A549 (cell line): ENCODE measurements at regions not wholly inside any gene's neighbourhood (a gene's known extent, or its start where the extent isn't known, plus 50 kb on each side); places are given as distances from the start of the nearest gene placed in this dataset.
"Not testable (repeated sequence)": the region's sequence is repeated elsewhere in the genome, so short reads cannot be mapped to it uniquely, and the experiment has no call there.

Experiments used
- ATAC-seq, 2 experiments: fragments of 200-7000 bp in 1 of 2; fragments of >200 bp in 1 of 2; cut with Nextera tagmentation in 1 of 2; cut with Tn5 transposase in 1 of 2; 3 replicates each; pipeline versions ENCODE4 v1.8.0 to v1.9.1; 2018 to 2020; ENCODE audit warnings: mild to moderate bottlenecking in 1 of 2, moderate library complexity in 1 of 2
- CTCF ChIA-PET: fragments of 300-600 bp; sonication (Branson Sonifier 250); formaldehyde crosslinking; extraction: SDS; loops from one replicate; lab custom pipeline; 2021; ENCODE audit warnings: antibody characterized with exemption, inconsistent platforms; lab: Yijun Ruan, JAX
- POLR2A ChIA-PET: fragments of 350-600 bp; formaldehyde crosslinking; extraction: SDS; loops from one replicate; lab custom pipeline; 2021; ENCODE audit warnings: antibody characterized with exemption, inconsistent platforms; lab: Yijun Ruan, JAX
- DNase-seq, 2 experiments: peaks; one replicate each; pipeline versions ENCODE4 v3.0.0 to v3.0.0-alpha.2; 2011 to 2016; ENCODE audit warnings: low read depth in 1 of 2, low spot score in 1 of 2
- FAIRE-seq: peaks from 2 replicates; lab custom pipeline; 2011; peaks lifted over from hg19 to GRCh38; lab: Jason Lieb, UNC
- H3K27ac ChIP-seq, 2 experiments: fragments of >200 bp; sonication (Bioruptor Twin); formaldehyde crosslinking; 3 replicates each; pipeline ENCODE4 v1.5.1; 2016 to 2017
- H3K4me1 ChIP-seq: fragments of >200 bp; sonication (Bioruptor Twin); formaldehyde crosslinking; 3 replicates; pipeline ENCODE4 v1.6.1; 2016
- H3K4me2 ChIP-seq: fragments of >200 bp; sonication (Bioruptor Twin); formaldehyde crosslinking; 3 replicates; pipeline ENCODE4 v1.6.1; 2016
- H3K4me3 ChIP-seq: fragments of >200 bp; sonication (Bioruptor Twin); formaldehyde crosslinking; 3 replicates; pipeline ENCODE4 v1.5.1; 2016
- H3K9me3 ChIP-seq: fragments of >200 bp; sonication (Bioruptor Twin); formaldehyde crosslinking; 3 replicates; pipeline ENCODE4 v1.6.1; 2016
- CBX2 ChIP-seq: fragments of 200-600 bp; sonication (generic); IDR thresholded peaks from 2 replicates; pipeline ENCODE4 v1.6.1; 2016; ENCODE audit warnings: low read depth, mild to moderate bottlenecking, borderline replicate concordance
- CBX8 ChIP-seq: fragments of 200-600 bp; sonication (generic); IDR thresholded peaks from 2 replicates; pipeline ENCODE4 v1.6.1; 2016
- EHMT2 ChIP-seq: fragments of 200-600 bp; sonication (generic); IDR thresholded peaks from 2 replicates; pipeline ENCODE4 v1.6.1; 2016; ENCODE audit warnings: antibody characterized with exemption, low read depth, mild to moderate bottlenecking, moderate library complexity
- EP300 ChIP-seq, 2 experiments: fragments of >200 bp; sonication (Bioruptor Twin); formaldehyde crosslinking; IDR thresholded peaks; 2 replicates in 1 of 2; 3 replicates in 1 of 2; pipeline ENCODE4 v1.6.1; 2016 to 2017
- FOSB ChIP-seq: fragments of 250-450 bp; sonication (Bioruptor Pico); IDR thresholded peaks from 2 replicates; pipeline ENCODE4 v1.5.0; 2020; ENCODE audit warnings: mild to moderate bottlenecking, moderate library complexity
- FOXS1 ChIP-seq: fragments of 250-450 bp; sonication (Bioruptor Pico); IDR thresholded peaks from 2 replicates; pipeline ENCODE4 v1.5.0; 2020; ENCODE audit warnings: mild to moderate bottlenecking, moderate library complexity
- HOXA7 ChIP-seq: fragments of 250-450 bp; sonication (Bioruptor Pico); IDR thresholded peaks from 2 replicates; pipeline ENCODE4 v1.5.0; 2020; ENCODE audit warnings: mild to moderate bottlenecking, moderate library complexity
- HOXB13 ChIP-seq: fragments of 250-450 bp; sonication (Bioruptor Pico); IDR thresholded peaks from 2 replicates; pipeline ENCODE4 v1.5.0; 2020; ENCODE audit warnings: low read depth, mild to moderate bottlenecking, moderate library complexity
- KDM1A ChIP-seq: fragments of 200-600 bp; sonication (generic); IDR thresholded peaks from 2 replicates; pipeline ENCODE4 v1.6.1; 2016; ENCODE audit warnings: low read depth, mild to moderate bottlenecking
- KDM5A ChIP-seq: fragments of 200-600 bp; sonication (generic); IDR thresholded peaks from 2 replicates; pipeline ENCODE4 v1.6.1; 2016; ENCODE audit warnings: antibody characterized with exemption, mild to moderate bottlenecking
- MAX ChIP-seq: IDR thresholded peaks from 2 replicates; pipeline ENCODE4 v1.6.1; 2012
- MYC ChIP-seq: IDR thresholded peaks from 2 replicates; pipeline ENCODE4 v1.6.1; 2012; ENCODE audit warnings: mild to moderate bottlenecking, inconsistent platforms, low read length, improper control_type of control experiment, borderline replicate concordance
- NPAS2 ChIP-seq: fragments of 250-450 bp; sonication (Bioruptor Pico); IDR thresholded peaks from 2 replicates; pipeline ENCODE4 v1.8.0; 2022; ENCODE audit warnings: mild to moderate bottlenecking, moderate library complexity, borderline replicate concordance
- NR3C1 ChIP-seq: fragments of >200 bp; sonication (Bioruptor Twin); formaldehyde crosslinking; IDR thresholded peaks from 3 replicates; pipeline ENCODE4 v1.6.1; 2017
- PBX3 ChIP-seq: IDR thresholded peaks from 2 replicates; pipeline ENCODE4 v1.6.1; 2012
- PHF8 ChIP-seq: fragments of 200-600 bp; sonication (generic); IDR thresholded peaks from 2 replicates; pipeline ENCODE4 v1.6.1; 2016; ENCODE audit warnings: low read depth, mild to moderate bottlenecking, antibody characterized with exemption, moderate library complexity, borderline replicate concordance
- POLR2A ChIP-seq: IDR thresholded peaks from 2 replicates; pipeline ENCODE4 v1.6.1; 2012; ENCODE audit warnings: mild to moderate bottlenecking, low read length
- RAD21 ChIP-seq, 2 experiments: fragments of >200 bp in 1 of 2; sonication (Bioruptor Twin) in 1 of 2; formaldehyde crosslinking in 1 of 2; IDR thresholded peaks in 1 of 2; conservative IDR thresholded peaks in 1 of 2; 2 replicates in 1 of 2; 3 replicates in 1 of 2; pipeline ENCODE4 v1.6.1; 2012 to 2018; ENCODE audit warnings: inconsistent platforms in 1 of 2
- RCOR1 ChIP-seq: fragments of 150-350 bp; IDR thresholded peaks from 2 replicates; pipeline ENCODE4 v1.6.1; 2014; ENCODE audit warnings: antibody characterized with exemption, low read length, low read depth
- RFX5 ChIP-seq: fragments of 450-650 bp; IDR thresholded peaks from 2 replicates; pipeline ENCODE4 v1.7.1; 2014; ENCODE audit warnings: antibody characterized with exemption, mild to moderate bottlenecking, moderate library complexity
- RNF2 ChIP-seq: fragments of 200-600 bp; sonication (generic); IDR thresholded peaks from 2 replicates; pipeline ENCODE4 v1.6.1; 2016; ENCODE audit warnings: low read depth, mild to moderate bottlenecking, antibody characterized with exemption, moderate library complexity, borderline replicate concordance
- SREBF2 ChIP-seq: fragments of 450-650 bp; IDR thresholded peaks from 2 replicates; pipeline ENCODE4 v1.6.1; 2014; ENCODE audit warnings: mild to moderate bottlenecking, moderate library complexity
- TP53 ChIP-seq: fragments of 250-450 bp; sonication (Bioruptor Pico); IDR thresholded peaks from 2 replicates; pipeline ENCODE4 v1.5.0; 2021; ENCODE audit warnings: mild to moderate bottlenecking, moderate library complexity
- ZC3H11A ChIP-seq: fragments of 450-650 bp; IDR thresholded peaks from 2 replicates; pipeline ENCODE4 v1.6.1; 2014; ENCODE audit warnings: antibody characterized with exemption, mild to moderate bottlenecking
- ZNF302 ChIP-seq: fragments of 250-450 bp; sonication (Bioruptor Pico); IDR thresholded peaks from 2 replicates; pipeline ENCODE4 v1.9.0; 2021; ENCODE audit warnings: inconsistent platforms, mild to moderate bottlenecking, moderate library complexity
- ZSCAN20 ChIP-seq: fragments of 250-450 bp; sonication (Bioruptor Pico); IDR thresholded peaks from 2 replicates; pipeline ENCODE4 v1.8.0; 2022; ENCODE audit warnings: mild to moderate bottlenecking, moderate library complexity
- WGBS: methylation state at CpG from one replicate; pipeline ENCODE4 v1.1.6; 2017; ENCODE audit errors: missing lambda C conversion rate; 5-methylcytosine and 5-hydroxymethylcytosine counted together
- TF ChIP-seq, protein P1 (sequence below): fragments of 150-350 bp; IDR thresholded peaks from 2 replicates; pipeline ENCODE4 v1.6.1; 2014; ENCODE audit warnings: low read depth, mild to moderate bottlenecking, low read length
- TF ChIP-seq, protein P2 (sequence below): fragments of 200-600 bp; sonication (generic); IDR thresholded peaks from 2 replicates; pipeline ENCODE4 v1.6.1; 2016; ENCODE audit warnings: antibody characterized with exemption, mild to moderate bottlenecking, moderate library complexity

GRCh38 chr10:121380211-121380610, 218.0 kb downstream of the FGFR2 start:
- TF ChIP-seq CBX8, result no peak
- no peak for TF ChIP-seq CBX2
- no peak for TF ChIP-seq ZSCAN20 (CRISPR knock-in tag)
- no peak for TF ChIP-seq EHMT2
- TF ChIP-seq HOXB13, result no peak
- TF ChIP-seq MAX, result no peak
- TF ChIP-seq, protein P1, sequence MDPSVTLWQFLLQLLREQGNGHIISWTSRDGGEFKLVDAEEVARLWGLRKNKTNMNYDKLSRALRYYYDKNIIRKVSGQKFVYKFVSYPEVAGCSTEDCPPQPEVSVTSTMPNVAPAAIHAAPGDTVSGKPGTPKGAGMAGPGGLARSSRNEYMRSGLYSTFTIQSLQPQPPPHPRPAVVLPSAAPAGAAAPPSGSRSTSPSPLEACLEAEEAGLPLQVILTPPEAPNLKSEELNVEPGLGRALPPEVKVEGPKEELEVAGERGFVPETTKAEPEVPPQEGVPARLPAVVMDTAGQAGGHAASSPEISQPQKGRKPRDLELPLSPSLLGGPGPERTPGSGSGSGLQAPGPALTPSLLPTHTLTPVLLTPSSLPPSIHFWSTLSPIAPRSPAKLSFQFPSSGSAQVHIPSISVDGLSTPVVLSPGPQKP, result no peak
- TF ChIP-seq TP53 (CRISPR knock-in tag), result no peak
- TF ChIP-seq FOXS1 (CRISPR knock-in tag), result no peak
- TF ChIP-seq KDM1A, result no peak
- TF ChIP-seq NR3C1, result no peak
- TF ChIP-seq NPAS2 (CRISPR knock-in tag), result no peak
- no peak for TF ChIP-seq RCOR1
- TF ChIP-seq EP300 (IDR thresholded peaks at IDR 0.05), result no peak
- TF ChIP-seq POLR2A, result no peak
- TF ChIP-seq SREBF2, result no peak
- no peak for TF ChIP-seq PHF8
- FAIRE-seq (no peak), ATAC-seq (no peak), DNase-seq (no peak)
- POLR2A ChIA-PET, result no interaction called here
- H3K27ac ChIP-seq, result no peak overlapping the region
- CTCF ChIA-PET, result no interaction called here
- no peak overlapping the region for H3K4me2 ChIP-seq
- WGBS, result 21% methylated on average over 3 of the region's 3 CpGs
- H3K9me3 ChIP-seq, result no peaks in the 10 kb centered on the region
- no peaks in the 10 kb centered on the region for H3K4me1 ChIP-seq
- no peak overlapping the region for H3K4me3 ChIP-seq

DNA sequence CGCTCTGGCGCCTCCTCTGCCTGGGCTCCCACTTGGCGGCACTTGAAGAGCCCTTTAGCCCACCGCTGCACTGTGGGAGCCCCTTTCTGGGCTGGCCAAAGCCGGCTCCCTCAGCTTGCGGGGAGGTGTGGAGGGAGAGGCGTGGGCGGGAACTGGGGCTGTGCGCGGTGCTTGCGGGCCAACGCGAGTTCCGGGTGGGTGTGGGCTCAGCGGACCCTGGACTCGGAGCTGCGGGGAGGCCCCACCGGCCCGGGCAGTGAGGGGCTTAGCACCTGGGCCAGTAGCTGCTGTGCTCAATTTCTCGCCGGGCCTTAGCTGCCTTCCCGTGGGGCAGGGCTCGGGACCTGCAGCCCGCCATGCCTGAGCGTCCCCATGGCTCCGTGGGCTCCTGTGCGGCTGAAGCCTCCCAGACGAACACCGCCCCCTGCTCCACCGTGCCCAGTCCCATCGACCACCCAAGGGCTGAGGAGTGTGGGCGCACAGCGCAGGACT, 216.2 kb downstream of the FGFR2 start:
- WGBS, result 69% methylated on average over 24 of the region's 33 CpGs
- H3K4me3 ChIP-seq, POLR2A ChIA-PET, H3K9me3 ChIP-seq, H3K4me1 ChIP-seq, ATAC-seq, H3K27ac ChIP-seq, DNase-seq, FAIRE-seq, H3K4me2 ChIP-seq: not testable (repeated sequence)
- CTCF ChIA-PET, result interaction anchor here (0.5 to 0.6 kb wide), 2 partner anchors 42 to 352 kb away, joined by 3 read pairs; no protein-coding TSS in a partner anchor

- no peak for FAIRE-seq
- Histone ChIP-seq H3K4me2 (no peak overlapping the region), H3K4me3 (no peak overlapping the region), H3K9me3 (no peaks in the 10 kb centered on the region), H3K27ac (no peak overlapping the region), H3K4me1 (no peaks in the 10 kb centered on the region)
- 16% methylated on average over 1 of the region's 1 CpG for WGBS
- POLR2A ChIA-PET, result no interaction called here
- no peak for ATAC-seq
- no peak for DNase-seq
- CTCF ChIA-PET, result interaction anchor here (0.6 to 0.8 kb wide), 2 partner anchors 60 to 121 kb away, joined by 3 read pairs; no protein-coding TSS in a partner anchor
- TF ChIP-seq ZNF302 (CRISPR knock-in tag), result no peak
- TF ChIP-seq FOSB (CRISPR knock-in tag), result no peak
- TF ChIP-seq FOXS1 (CRISPR knock-in tag), result no peak
- TF ChIP-seq MAX, result no peak
- TF ChIP-seq ZSCAN20 (CRISPR knock-in tag), result no peak
- no peak for TF ChIP-seq RFX5
- TF ChIP-seq EP300 (IDR thresholded peaks at IDR 0.05), result no peak
- TF ChIP-seq MYC, result no peak
- TF ChIP-seq KDM5A, result no peak
- TF ChIP-seq PBX3, result no peak
- no peak for TF ChIP-seq HOXA7 (CRISPR knock-in tag)
- TF ChIP-seq NR3C1, result no peak
- TF ChIP-seq RNF2, result no peak
- no peak for TF ChIP-seq RAD21 (conservative IDR thresholded peaks at IDR 0.05 in 1 of 2, IDR thresholded peaks at IDR 0.05 in 1 of 2)
- no peak for TF ChIP-seq ZC3H11A
- TF ChIP-seq, protein P2, sequence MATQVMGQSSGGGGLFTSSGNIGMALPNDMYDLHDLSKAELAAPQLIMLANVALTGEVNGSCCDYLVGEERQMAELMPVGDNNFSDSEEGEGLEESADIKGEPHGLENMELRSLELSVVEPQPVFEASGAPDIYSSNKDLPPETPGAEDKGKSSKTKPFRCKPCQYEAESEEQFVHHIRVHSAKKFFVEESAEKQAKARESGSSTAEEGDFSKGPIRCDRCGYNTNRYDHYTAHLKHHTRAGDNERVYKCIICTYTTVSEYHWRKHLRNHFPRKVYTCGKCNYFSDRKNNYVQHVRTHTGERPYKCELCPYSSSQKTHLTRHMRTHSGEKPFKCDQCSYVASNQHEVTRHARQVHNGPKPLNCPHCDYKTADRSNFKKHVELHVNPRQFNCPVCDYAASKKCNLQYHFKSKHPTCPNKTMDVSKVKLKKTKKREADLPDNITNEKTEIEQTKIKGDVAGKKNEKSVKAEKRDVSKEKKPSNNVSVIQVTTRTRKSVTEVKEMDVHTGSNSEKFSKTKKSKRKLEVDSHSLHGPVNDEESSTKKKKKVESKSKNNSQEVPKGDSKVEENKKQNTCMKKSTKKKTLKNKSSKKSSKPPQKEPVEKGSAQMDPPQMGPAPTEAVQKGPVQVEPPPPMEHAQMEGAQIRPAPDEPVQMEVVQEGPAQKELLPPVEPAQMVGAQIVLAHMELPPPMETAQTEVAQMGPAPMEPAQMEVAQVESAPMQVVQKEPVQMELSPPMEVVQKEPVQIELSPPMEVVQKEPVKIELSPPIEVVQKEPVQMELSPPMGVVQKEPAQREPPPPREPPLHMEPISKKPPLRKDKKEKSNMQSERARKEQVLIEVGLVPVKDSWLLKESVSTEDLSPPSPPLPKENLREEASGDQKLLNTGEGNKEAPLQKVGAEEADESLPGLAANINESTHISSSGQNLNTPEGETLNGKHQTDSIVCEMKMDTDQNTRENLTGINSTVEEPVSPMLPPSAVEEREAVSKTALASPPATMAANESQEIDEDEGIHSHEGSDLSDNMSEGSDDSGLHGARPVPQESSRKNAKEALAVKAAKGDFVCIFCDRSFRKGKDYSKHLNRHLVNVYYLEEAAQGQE, result no peak
- TF ChIP-seq, all 56 proteins: peak for 0
Measured at GRCh38 chr10:121385136-121385535, 213.1 kb downstream of the FGFR2 start.
